HG03460 (cell line): ENCODE measurements at regions not wholly inside any gene's neighbourhood (a gene's known extent, or its start where the extent isn't known, plus 50 kb on each side); places are given as distances from the start of the nearest gene placed in this dataset.
"Not testable (repeated sequence)": the region's sequence is repeated elsewhere in the genome, so short reads cannot be mapped to it uniquely, and the experiment has no call there.

Experiments used
- ATAC-seq: cut with Tn5 transposase; IDR thresholded peaks from one replicate; pipeline ENCODE4 v1.9.1; 2021; ENCODE audit not compliant: unreplicated experiment

DNA sequence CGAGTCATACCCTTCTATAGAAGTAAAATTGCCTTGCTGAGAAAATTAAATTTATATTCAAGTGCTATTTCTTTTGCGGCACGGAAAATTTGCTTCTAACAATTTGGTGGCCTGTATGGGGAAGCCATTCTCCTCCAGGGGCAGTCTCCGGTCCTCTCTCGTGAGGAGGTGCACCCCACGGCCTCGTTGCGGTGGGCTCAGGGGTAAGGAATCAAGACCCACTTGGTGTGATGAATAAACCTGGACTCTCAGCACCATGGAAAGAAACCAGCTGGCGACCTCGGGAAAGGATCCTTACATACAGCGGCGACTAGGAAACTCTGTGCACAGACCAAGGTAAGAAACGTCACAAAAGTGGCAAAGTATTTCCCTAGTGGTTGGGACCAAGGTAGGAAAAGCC, 252.9 kb downstream of the DPY19L2 start:
- no peak for ATAC-seq

- ATAC-seq, result no peak
Measured at GRCh38 chr12:63410197-63410596, 258.1 kb downstream of the DPY19L2 start.

GRCh38 chr12:63406781-63407180, 255.8 kb upstream of the AVPR1A start:
- no peak for ATAC-seq

GRCh38 chr12:63404611-63405010, 253.6 kb upstream of the AVPR1A start:
- ATAC-seq, result no peak

- ATAC-seq, result no peak
Measured at GRCh38 chr12:63403256-63403655, 252.3 kb upstream of the AVPR1A start.

DNA sequence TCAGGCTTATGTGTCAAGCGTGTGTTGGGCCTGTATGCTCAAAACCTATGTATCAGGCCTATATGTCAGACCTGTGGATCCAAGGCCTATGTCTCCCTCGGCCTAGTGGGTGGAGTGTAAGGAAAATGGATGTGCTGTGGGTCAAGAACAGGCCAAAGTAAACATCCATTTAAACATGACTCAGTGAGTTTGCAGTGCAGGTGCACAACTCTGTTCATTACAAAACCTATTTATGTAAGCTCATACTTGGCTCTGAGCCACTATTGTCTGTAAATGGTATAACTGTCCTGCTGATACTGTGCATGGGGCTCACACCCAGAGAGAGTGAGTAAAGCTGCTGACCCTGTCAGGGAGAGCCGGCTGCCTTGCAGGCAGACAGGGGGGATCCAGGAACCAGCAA, 249.7 kb upstream of the AVPR1A start:
- ATAC-seq, result no peak

- ATAC-seq, result no peak
Measured at GRCh38 chr12:63400318-63400717, 249.3 kb upstream of the AVPR1A start.

- ATAC-seq, result no peak
Measured at GRCh38 chr12:63397807-63398206, 246.8 kb upstream of the AVPR1A start.

GRCh38 chr12:63396135-63396534, 245.1 kb upstream of the AVPR1A start:
- ATAC-seq, result no peak

DNA sequence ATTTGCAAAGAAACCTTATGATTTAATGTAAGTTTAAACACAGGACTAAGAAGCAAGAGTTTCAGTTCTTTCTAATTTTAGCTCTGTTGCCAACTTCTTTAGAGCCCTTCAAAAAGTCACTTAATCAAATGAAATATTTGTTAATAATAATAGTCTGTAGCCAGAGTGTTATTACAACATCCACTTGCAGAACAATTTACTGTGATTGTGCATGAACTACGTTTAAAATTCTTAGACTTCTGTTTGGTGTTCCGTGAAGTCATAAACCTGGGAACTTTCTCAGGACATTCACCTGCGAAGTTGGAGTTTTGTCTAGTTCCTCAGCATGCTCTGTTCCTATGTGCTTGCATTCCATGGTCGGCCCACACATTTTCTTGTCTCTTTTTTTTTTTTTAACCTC, 244.0 kb upstream of the AVPR1A start:
- no peak for ATAC-seq

GRCh38 chr12:63394349-63394748, 243.3 kb upstream of the AVPR1A start:
- no peak for ATAC-seq

DNA sequence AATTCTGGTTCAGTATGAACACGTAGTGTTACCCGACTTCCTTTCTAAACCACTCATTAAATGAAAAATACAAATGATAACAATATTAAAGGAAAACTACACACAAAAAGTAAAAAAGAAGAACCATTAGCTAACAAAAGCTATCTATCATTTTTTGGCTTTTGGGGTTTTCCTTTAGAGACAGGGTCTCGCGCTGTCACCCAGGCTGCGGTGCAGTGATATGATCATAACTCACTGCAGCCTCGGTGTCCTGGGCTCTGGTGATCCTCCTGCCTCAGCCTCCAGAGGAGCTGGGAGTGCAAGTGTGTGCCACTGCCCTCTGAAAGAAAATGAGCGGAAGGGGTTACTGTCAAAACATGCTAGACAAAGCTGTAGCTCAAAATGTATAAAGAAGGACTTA, 238.2 kb upstream of the AVPR1A start:
- no peak for ATAC-seq

DNA sequence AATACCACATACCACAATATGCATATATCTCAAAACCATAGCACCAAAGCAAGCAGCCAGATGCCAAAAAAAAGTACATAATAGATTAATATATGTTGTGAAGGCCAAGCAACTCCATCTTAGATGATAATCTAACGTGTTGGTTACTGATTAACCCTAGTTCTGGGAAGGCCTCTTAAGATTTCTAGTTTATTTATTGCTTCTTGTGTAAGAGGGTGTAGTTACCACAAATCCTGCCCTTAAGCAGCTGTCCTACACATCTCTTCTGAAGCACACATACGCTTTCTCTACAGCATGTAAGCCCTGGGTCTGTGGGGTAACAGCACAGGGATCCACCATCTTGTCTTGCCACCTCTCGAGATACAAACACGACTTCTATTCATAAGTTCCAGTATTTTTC, 236.8 kb upstream of the AVPR1A start:
- ATAC-seq, result no peak

GRCh38 chr12:63382930-63383329, 231.9 kb upstream of the AVPR1A start:
- no peak for ATAC-seq

DNA sequence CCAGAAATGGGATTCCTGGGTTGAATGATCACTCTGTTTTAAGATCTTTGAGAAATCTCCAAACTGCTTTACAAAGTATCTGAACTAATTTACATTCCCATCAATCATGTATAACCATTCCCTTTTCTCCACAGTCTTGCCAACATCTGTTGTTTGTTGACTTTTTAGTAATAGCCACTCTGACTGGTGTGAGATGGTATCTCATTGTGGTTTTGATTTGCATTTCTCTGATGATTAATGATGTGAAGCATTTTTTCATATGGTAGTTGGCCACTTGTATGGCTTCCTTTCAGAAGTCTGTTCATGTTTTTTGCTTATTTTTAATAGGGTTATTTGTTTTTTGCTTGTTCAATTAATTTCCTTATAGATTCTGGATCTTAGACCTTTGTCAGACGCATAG, 211.8 kb upstream of the AVPR1A start:
- no peak for ATAC-seq

DNA sequence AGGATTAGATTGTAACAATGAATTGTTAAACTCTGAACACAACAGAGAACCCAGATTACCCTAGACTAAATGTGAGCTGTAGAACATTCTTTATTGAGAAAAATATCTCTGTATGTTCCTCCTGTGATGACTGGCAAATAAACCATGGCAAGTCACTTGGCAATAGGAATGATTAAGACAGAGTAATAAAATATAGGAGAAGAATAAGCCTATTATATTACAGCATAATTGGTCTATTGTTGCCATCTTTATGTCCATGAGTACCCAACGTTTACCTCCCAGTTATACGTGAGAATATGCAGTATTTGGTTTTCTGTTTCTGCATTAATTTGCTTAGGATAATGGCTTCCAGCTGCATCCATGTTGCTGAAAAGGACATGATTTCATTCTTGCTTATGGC, 211.2 kb upstream of the AVPR1A start:
- no peak for ATAC-seq

DNA sequence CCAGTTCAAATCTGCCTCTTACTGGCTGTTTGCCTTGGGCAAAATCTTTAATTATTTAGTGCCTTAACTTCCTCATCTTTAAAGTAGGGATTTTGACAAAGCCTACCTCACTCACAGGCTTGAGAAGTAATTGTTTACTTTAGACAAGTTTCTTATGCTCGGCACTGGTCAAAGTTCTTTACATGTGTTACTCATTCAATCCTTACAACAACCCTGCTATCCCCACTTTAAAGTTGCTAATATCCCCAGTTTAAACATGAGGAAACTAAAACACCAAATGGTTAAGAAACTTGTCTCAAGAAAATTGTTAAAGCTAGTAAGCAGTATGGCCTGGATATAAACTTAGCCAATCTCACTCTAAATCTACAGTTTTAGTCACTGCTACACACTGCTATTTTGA, 204.0 kb upstream of the AVPR1A start:
- no peak for ATAC-seq

DNA sequence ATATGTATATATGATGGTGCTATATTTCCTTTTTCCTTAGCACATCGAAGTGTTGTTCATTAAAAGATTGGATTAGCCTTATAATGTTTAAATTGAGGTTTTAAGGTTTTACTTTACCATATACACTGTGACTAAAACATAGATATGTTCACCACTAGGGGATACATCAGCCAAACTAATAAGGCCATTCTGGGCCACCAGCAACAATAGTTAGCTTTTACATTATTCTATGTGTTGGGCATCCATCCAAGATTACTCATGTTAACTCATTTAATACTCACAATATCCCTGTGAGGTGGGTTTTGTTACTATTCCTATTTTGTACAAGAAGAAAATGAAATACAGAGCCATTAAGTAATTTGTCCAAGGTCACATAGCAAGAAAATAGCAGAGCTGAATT, 202.6 kb upstream of the AVPR1A start:
- no peak for ATAC-seq

- ATAC-seq, result no peak
Measured at GRCh38 chr12:63351370-63351769, 200.4 kb upstream of the AVPR1A start.

- no peak for ATAC-seq
Measured at GRCh38 chr12:63348556-63348955, 197.6 kb upstream of the AVPR1A start.

- not testable (repeated sequence) for ATAC-seq
Measured at GRCh38 chr12:63337158-63337557, 186.2 kb upstream of the AVPR1A start.

- ATAC-seq, result no peak
Measured at GRCh38 chr12:63326260-63326659, 175.3 kb upstream of the AVPR1A start.

- no peak for ATAC-seq
Measured at GRCh38 chr12:63325757-63326156, 174.8 kb upstream of the AVPR1A start.

DNA sequence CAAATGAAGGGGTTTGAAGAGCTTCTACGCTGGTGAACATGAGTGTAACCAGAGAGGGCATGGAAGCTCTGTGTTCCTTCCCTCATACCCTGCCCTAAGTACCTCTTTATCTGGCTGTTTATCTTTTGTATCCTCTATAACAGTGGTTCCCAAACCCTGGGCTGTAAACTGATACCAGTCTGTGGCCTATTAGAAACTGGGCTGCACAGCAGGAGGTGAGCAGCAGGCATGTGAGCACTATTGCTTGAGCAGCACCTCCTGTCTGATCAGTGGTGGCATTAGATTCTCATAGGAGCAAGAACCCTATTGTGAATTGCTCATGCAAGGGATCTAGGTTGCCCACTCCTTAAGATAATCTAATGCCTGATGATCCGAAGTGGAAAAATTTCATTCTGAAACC, 172.9 kb upstream of the AVPR1A start:
- ATAC-seq, result no peak
